KBM-7 (cell line): ENCODE measurements at regions not wholly inside any gene's neighbourhood (a gene's known extent, or its start where the extent isn't known, plus 50 kb on each side); places are given as distances from the start of the nearest gene placed in this dataset.

Source experiments
- DNase-seq: peaks from one replicate; pipeline ENCODE4 v3.0.0-alpha.2; 2015
- in situ Hi-C: fragments of 300-500 bp; cut with MboI; formaldehyde crosslinking; loops from 2 replicates; pipeline ENCODE4 v1.14.3; 2020; ENCODE audit warnings: low sequenced_read_pairs, low pct_unique_long_range_greater_than_20kb, mixed read lengths

GRCh38 chr9:73026375-73026774 lies 73.5 kb upstream of the ALDH1A1 start:
- in situ Hi-C loops: no loop called here

GRCh38 chr9:73024601-73025034 lies 71.8 kb upstream of the ALDH1A1 start:
- no peak for DNase-seq
- in situ Hi-C loops: no loop called here

More at GRCh38 chr9:73026375-73026774, 73.5 kb upstream of the ALDH1A1 start:
- DNase-seq: no peak

- in situ Hi-C loops: no loop called here
- peak; percentile 31 for DNase-seq
Measured at GRCh38 chr9:73023025-73023541, 70.2 kb upstream of the ALDH1A1 start.

GRCh38 chr9:73022353-73022752 lies 69.5 kb upstream of the ALDH1A1 start:
- DNase-seq: no peak
- in situ Hi-C loops: no loop called here

GRCh38 chr9:73020877-73021276 lies 68.0 kb upstream of the ALDH1A1 start:
- no peak for DNase-seq
- in situ Hi-C loops: no loop called here

GRCh38 chr9:73014011-73014410 lies 61.2 kb upstream of the ALDH1A1 start:
- DNase-seq: no peak
- in situ Hi-C loops: no loop called here

GRCh38 chr9:73011956-73012355 lies 59.1 kb upstream of the ALDH1A1 start:
- in situ Hi-C loops: no loop called here
- DNase-seq: no peak

GRCh38 chr9:73011181-73011750 lies 58.4 kb upstream of the ALDH1A1 start:
- in situ Hi-C loops: no loop called here
- DNase-seq: no peak

GRCh38 chr9:73009649-73010288 lies 56.9 kb upstream of the ALDH1A1 start:
- in situ Hi-C loops: no loop called here
- peak; percentile 11 for DNase-seq

- in situ Hi-C loops: no loop called here
- no peak for DNase-seq
Measured at GRCh38 chr9:73007966-73008672, 55.3 kb upstream of the ALDH1A1 start.

GRCh38 chr9:73006986-73007385 lies 54.1 kb upstream of the ALDH1A1 start:
- DNase-seq: no peak
- in situ Hi-C loops: no loop called here
